CD4-positive, alpha-beta T cell (primary cell): ENCODE measurements at regions not wholly inside any gene's neighbourhood (a gene's known extent, or its start where the extent isn't known, plus 50 kb on each side); places are given as distances from the start of the nearest gene placed in this dataset.

Experiments used
- ATAC-seq: fragments of 200-7000 bp; cut with Tn5 transposase; one replicate; pipeline ENCODE4 v1.10.0; 2022; ENCODE audit warnings: mild to moderate bottlenecking; ENCODE audit not compliant: poor library complexity
- CTCF ChIA-PET: fragments of 350-600 bp; sonication (Branson Sonifier 250); formaldehyde crosslinking; loops from one replicate; lab custom pipeline; 2021; ENCODE audit warnings: antibody characterized with exemption, inconsistent platforms; lab: Charles Lee
- POLR2A ChIA-PET: fragments of 350-600 bp; sonication (Branson Sonifier 250); formaldehyde crosslinking; loops from one replicate; lab custom pipeline; 2021; ENCODE audit warnings: antibody characterized with exemption, inconsistent platforms; lab: Charles Lee
- DNase-seq, 14 experiments: peaks; one replicate each; pipeline ENCODE4 v3.0.0-alpha.2; 2013 to 2020; ENCODE audit warnings: mixed read lengths in 2 of 14
- H3K27ac ChIP-seq, 2 donors: one replicate each; pipeline versions ENCODE4 v1.5.1 to v1.7.0; 2013; ENCODE audit warnings: low read length in 2 of 2, low read depth in 1 of 2, mild to moderate bottlenecking in 1 of 2
- H3K27me3 ChIP-seq, 2 experiments: 1 replicate in 1 of 2; 2 replicates in 1 of 2; pipeline versions ENCODE4 v1.6.1 to v1.7.0; 2013; ENCODE audit warnings: low read length in 2 of 2, control low read depth in 1 of 2, mild to moderate bottlenecking in 1 of 2, moderate library complexity in 1 of 2; ENCODE audit not compliant: insufficient read depth in 2 of 2, control insufficient read depth in 1 of 2
- H3K36me3 ChIP-seq: one replicate; pipeline ENCODE4 v1.6.1; 2013; ENCODE audit warnings: low read length, control low read depth; ENCODE audit not compliant: insufficient read depth
- H3K4me1 ChIP-seq: one replicate; pipeline ENCODE4 v1.6.1; 2013; ENCODE audit warnings: low read length, control low read depth; ENCODE audit not compliant: insufficient read depth
- H3K4me3 ChIP-seq: one replicate; pipeline ENCODE4 v1.5.1; 2013; ENCODE audit warnings: mild to moderate bottlenecking, low read length, moderate library complexity
- H3K9me3 ChIP-seq, 2 experiments: 1 replicate in 1 of 2; 2 replicates in 1 of 2; pipeline versions ENCODE4 v1.6.1 to v1.7.0; 2013; ENCODE audit warnings: low read length in 2 of 2, mild to moderate bottlenecking in 2 of 2, control low read depth in 1 of 2, moderate library complexity in 1 of 2; ENCODE audit not compliant: control insufficient read depth in 1 of 2, insufficient read depth in 1 of 2
- H3K27ac Mint-ChIP-seq: one replicate; pipeline ENCODE4 v1.8.0; 2020; ENCODE audit warnings: mixed read lengths
- H3K27me3 Mint-ChIP-seq: one replicate; pipeline ENCODE4 v1.8.0; 2021; ENCODE audit warnings: mixed read lengths
- H3K36me3 Mint-ChIP-seq: one replicate; pipeline ENCODE4 v1.8.0; 2021; ENCODE audit warnings: low read depth, mixed read lengths
- H3K4me1 Mint-ChIP-seq: one replicate; pipeline ENCODE4 v1.8.0; 2021; ENCODE audit warnings: low read depth, mixed read lengths
- H3K4me3 Mint-ChIP-seq: one replicate; pipeline ENCODE4 v1.8.0; 2020; ENCODE audit warnings: mild to moderate bottlenecking, mixed read lengths
- H3K9me3 Mint-ChIP-seq: one replicate; pipeline ENCODE4 v1.8.0; 2020; ENCODE audit warnings: mixed read lengths
- intact Hi-C, 2 experiments: fragments of 100-400 bp; cut with DNase I in 1 of 2; cut with micrococcal nuclease in 1 of 2; formaldehyde crosslinking; loops; one replicate each; pipeline versions ENCODE4 v1.15.1 to v1.9.0; 2023 to 2025; cut with DNase I, micrococcal nuclease
- TF ChIP-seq, protein P1 (sequence below): fragments of 200-600 bp; IDR thresholded peaks from one replicate; pipeline ENCODE4 v1.8.0; 2022; ENCODE audit warnings: antibody characterized with exemption, mild to moderate bottlenecking

DNA sequence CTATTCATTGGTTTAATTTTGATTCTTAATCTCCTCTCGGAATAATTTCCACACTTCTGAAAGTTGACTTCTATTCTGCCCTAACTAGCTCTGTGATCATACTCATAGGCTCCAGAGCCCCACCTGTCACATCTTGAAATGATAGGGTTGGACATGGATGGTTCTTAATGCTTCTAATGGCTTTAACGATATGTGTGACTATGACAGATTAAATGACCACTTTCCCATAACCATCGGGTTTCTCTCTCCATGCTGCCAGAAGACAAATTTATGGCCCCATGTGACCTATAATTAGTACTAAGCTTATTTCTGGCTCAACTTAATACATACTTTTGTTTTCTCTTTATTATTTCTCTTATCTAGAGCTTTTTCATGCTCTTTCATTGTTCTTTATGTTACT lies 251.1 kb upstream of the TUT7 start:
- no peak for DNase-seq
- TF ChIP-seq, protein P1, sequence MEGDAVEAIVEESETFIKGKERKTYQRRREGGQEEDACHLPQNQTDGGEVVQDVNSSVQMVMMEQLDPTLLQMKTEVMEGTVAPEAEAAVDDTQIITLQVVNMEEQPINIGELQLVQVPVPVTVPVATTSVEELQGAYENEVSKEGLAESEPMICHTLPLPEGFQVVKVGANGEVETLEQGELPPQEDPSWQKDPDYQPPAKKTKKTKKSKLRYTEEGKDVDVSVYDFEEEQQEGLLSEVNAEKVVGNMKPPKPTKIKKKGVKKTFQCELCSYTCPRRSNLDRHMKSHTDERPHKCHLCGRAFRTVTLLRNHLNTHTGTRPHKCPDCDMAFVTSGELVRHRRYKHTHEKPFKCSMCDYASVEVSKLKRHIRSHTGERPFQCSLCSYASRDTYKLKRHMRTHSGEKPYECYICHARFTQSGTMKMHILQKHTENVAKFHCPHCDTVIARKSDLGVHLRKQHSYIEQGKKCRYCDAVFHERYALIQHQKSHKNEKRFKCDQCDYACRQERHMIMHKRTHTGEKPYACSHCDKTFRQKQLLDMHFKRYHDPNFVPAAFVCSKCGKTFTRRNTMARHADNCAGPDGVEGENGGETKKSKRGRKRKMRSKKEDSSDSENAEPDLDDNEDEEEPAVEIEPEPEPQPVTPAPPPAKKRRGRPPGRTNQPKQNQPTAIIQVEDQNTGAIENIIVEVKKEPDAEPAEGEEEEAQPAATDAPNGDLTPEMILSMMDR, result no peak
- no peaks in the 10 kb centered on the region for H3K9me3 Mint-ChIP-seq
- no peak for ATAC-seq
- H3K4me3 Mint-ChIP-seq, result no peak overlapping the region
- ChIA-PET POLR2A (no interaction called here), CTCF (no interaction called here)
- H3K27ac Mint-ChIP-seq, result no peak overlapping the region
- H3K27me3 Mint-ChIP-seq, result peaks cover 11% of the 10 kb centered on the region
- no peaks in the 10 kb centered on the region for H3K4me1 Mint-ChIP-seq
- no peaks in the 10 kb centered on the region for H3K36me3 Mint-ChIP-seq
- intact Hi-C loops, result no loop called here
- Histone ChIP-seq H3K36me3 (no peaks in the 10 kb centered on the region), H3K4me1 (no peaks in the 10 kb centered on the region), H3K27ac (no peak overlapping the region), H3K9me3 (no peaks in the 10 kb centered on the region), H3K27me3 (peaks cover 0 to 4% of the 10 kb centered on the region in 2 experiments), H3K4me3 (no peak overlapping the region)

GRCh38 chr9:86604741-86605140 lies 250.5 kb upstream of the TUT7 start:
- Histone ChIP-seq H3K4me3 (no peak overlapping the region), H3K36me3 (no peaks in the 10 kb centered on the region), H3K4me1 (no peaks in the 10 kb centered on the region), H3K27ac (no peak overlapping the region), H3K9me3 (no peaks in the 10 kb centered on the region), H3K27me3 (peaks cover 0 to 4% of the 10 kb centered on the region in 2 experiments)
- Mint-ChIP-seq H3K4me1 (no peaks in the 10 kb centered on the region), H3K27me3 (peaks cover 16% of the 10 kb centered on the region), H3K36me3 (no peaks in the 10 kb centered on the region), H3K9me3 (no peaks in the 10 kb centered on the region), H3K4me3 (no peak overlapping the region), H3K27ac (no peak overlapping the region)
- CTCF ChIA-PET, result no interaction called here
- POLR2A ChIA-PET, result no interaction called here
- ATAC-seq (no peak), DNase-seq (no peak)
- TF ChIP-seq, protein P1, result no peak
- intact Hi-C loops, result no loop called here

GRCh38 chr9:86602715-86603114 lies 248.5 kb upstream of the TUT7 start:
- intact Hi-C loops, result no loop called here
- Mint-ChIP-seq H3K27me3 (peaks cover 19% of the 10 kb centered on the region), H3K36me3 (no peaks in the 10 kb centered on the region), H3K4me1 (no peaks in the 10 kb centered on the region), H3K4me3 (no peak overlapping the region), H3K9me3 (no peaks in the 10 kb centered on the region), H3K27ac (no peak overlapping the region)
- CTCF ChIA-PET, result no interaction called here
- peaks cover 4% of the 10 kb centered on the region in 2 experiments for H3K27me3 ChIP-seq
- POLR2A ChIA-PET, result no interaction called here
- H3K36me3 ChIP-seq, result no peaks in the 10 kb centered on the region
- no peak overlapping the region for H3K27ac ChIP-seq
- no peaks in the 10 kb centered on the region for H3K4me1 ChIP-seq
- TF ChIP-seq, protein P1, result no peak
- no peak overlapping the region for H3K4me3 ChIP-seq
- H3K9me3 ChIP-seq, result no peaks in the 10 kb centered on the region
- DNase-seq (no peak), ATAC-seq (no peak)
